Neural cell (in vitro differentiated cells): ENCODE measurements at regions not wholly inside any gene's neighbourhood (a gene's known extent, or its start where the extent isn't known, plus 50 kb on each side); places are given as distances from the start of the nearest gene placed in this dataset.

ENCODE experiments used
- H2AFZ ChIP-seq: fragments of 200-600, 300-800 bp; sonication (generic), shearing (Covaris generic); 2 replicates; pipeline ENCODE4 v1.6.0; 2014; ENCODE audit warnings: low read depth, mild to moderate bottlenecking, antibody characterized with exemption, low read length, moderate library complexity
- H3F3A ChIP-seq: fragments of 200-600 bp; shearing (Covaris generic); 2 replicates; pipeline ENCODE4 v1.6.1; 2016; ENCODE audit warnings: mild to moderate bottlenecking, moderate library complexity, mixed read lengths, antibody characterized with exemption, low read length; ENCODE audit not compliant: insufficient read depth, poor library complexity, severe bottlenecking
- H3K27ac ChIP-seq: fragments of 200-600, 300-800 bp; sonication (generic), shearing (Covaris generic); 2 replicates; pipeline ENCODE4 v1.5.1; 2014; ENCODE audit warnings: mild to moderate bottlenecking, low read length, moderate library complexity
- H3K27me3 ChIP-seq: fragments of 300-800, 200-600 bp; sonication (generic), shearing (Covaris generic); 2 replicates; pipeline ENCODE4 v1.6.0; 2014; ENCODE audit warnings: mild to moderate bottlenecking, low read depth, low read length, moderate library complexity; ENCODE audit not compliant: insufficient read depth
- H3K36me3 ChIP-seq: fragments of 300-800, 200-600 bp; sonication (generic), shearing (Covaris generic); 2 replicates; pipeline ENCODE4 v1.5.1; 2014; ENCODE audit warnings: mild to moderate bottlenecking, antibody characterized with exemption, low read length, moderate library complexity; ENCODE audit not compliant: insufficient read depth
- H3K4me2 ChIP-seq: fragments of 300-800, 200-600 bp; sonication (generic), shearing (Covaris generic); 2 replicates; pipeline ENCODE4 v1.6.0; 2014; ENCODE audit warnings: mild to moderate bottlenecking, low read length
- H3K4me3 ChIP-seq: fragments of 300-800, 200-600 bp; sonication (generic), shearing (Covaris generic); 2 replicates; pipeline ENCODE4 v1.5.1; 2014; ENCODE audit warnings: mild to moderate bottlenecking, low read length, moderate library complexity
- H3K79me2 ChIP-seq: fragments of 200-600 bp; shearing (Covaris generic); replicated peaks from 2 replicates; pipeline ENCODE4 v1.6.0; 2014; ENCODE audit warnings: mild to moderate bottlenecking, low read length, moderate library complexity; ENCODE audit not compliant: insufficient read depth
- H3K9ac ChIP-seq: fragments of 300-800, 200-600 bp; sonication (generic), shearing (Covaris generic); 2 replicates; pipeline ENCODE4 v1.6.1; 2016; ENCODE audit warnings: mild to moderate bottlenecking, low read length, mixed read lengths
- H3K9me2 ChIP-seq: fragments of 200-600 bp; shearing (Covaris generic); 2 replicates; pipeline ENCODE4 v1.6.1; 2016; ENCODE audit warnings: mild to moderate bottlenecking, low read length, mixed read lengths; ENCODE audit not compliant: insufficient read depth
- H3K9me3 ChIP-seq: fragments of 200-600, 300-800 bp; sonication (generic), shearing (Covaris generic); 2 replicates; pipeline ENCODE4 v1.6.1; 2016; ENCODE audit warnings: mild to moderate bottlenecking, mixed run types, low read length, moderate library complexity, mixed read lengths
- H4K20me1 ChIP-seq: fragments of 200-600 bp; shearing (Covaris generic); 2 replicates; pipeline ENCODE4 v1.6.1; 2016; ENCODE audit warnings: mild to moderate bottlenecking, mixed run types; ENCODE audit not compliant: insufficient read depth
- CTCF ChIP-seq: fragments of 450-650 bp; IDR thresholded peaks from 2 replicates; pipeline ENCODE4 v1.5.1; 2014; ENCODE audit warnings: antibody characterized with exemption, mild to moderate bottlenecking, moderate library complexity; ENCODE audit not compliant: poor library complexity, severe bottlenecking
- EP300 ChIP-seq: fragments of 450-650 bp; conservative IDR thresholded peaks from 2 replicates; pipeline ENCODE4 v1.6.1; 2014; ENCODE audit warnings: antibody characterized with exemption, mild to moderate bottlenecking, moderate library complexity; ENCODE audit not compliant: poor library complexity, severe bottlenecking
- EZH2 ChIP-seq: fragments of 200-600, 300-800 bp; shearing (Covaris generic), sonication (generic); IDR thresholded peaks from 2 replicates; pipeline ENCODE4 v1.6.1; 2014; ENCODE audit warnings: antibody characterized with exemption, low read length, borderline replicate concordance, mild to moderate bottlenecking; ENCODE audit not compliant: insufficient read depth, poor library complexity, severe bottlenecking
- MXI1 ChIP-seq: fragments of 450-650 bp; conservative IDR thresholded peaks from 2 replicates; pipeline ENCODE4 v1.6.1; 2014; ENCODE audit warnings: antibody characterized with exemption, mild to moderate bottlenecking; ENCODE audit not compliant: poor library complexity, severe bottlenecking
- POLR2AphosphoS5 ChIP-seq: IDR thresholded peaks from 2 replicates; pipeline ENCODE4 v1.6.1; 2012
- RAD21 ChIP-seq: fragments of 450-650 bp; conservative IDR thresholded peaks from 2 replicates; pipeline ENCODE4 v1.6.1; 2014; ENCODE audit warnings: antibody characterized with exemption, mild to moderate bottlenecking, moderate library complexity
- REST ChIP-seq: IDR thresholded peaks from 2 replicates; pipeline ENCODE4 v1.6.1; 2012; ENCODE audit warnings: borderline replicate concordance
- SMC3 ChIP-seq: fragments of 450-650 bp; conservative IDR thresholded peaks from 2 replicates; pipeline ENCODE4 v1.6.1; 2014; ENCODE audit warnings: antibody characterized with exemption, mild to moderate bottlenecking, moderate library complexity; ENCODE audit not compliant: poor library complexity
- TAF1 ChIP-seq: IDR thresholded peaks from 2 replicates; pipeline ENCODE4 v1.6.1; 2012; ENCODE audit warnings: low read depth

- no peak for TF ChIP-seq TAF1
- no peak for TF ChIP-seq EZH2
- TF ChIP-seq MXI1 = no peak
- TF ChIP-seq REST = no peak
- no peak for TF ChIP-seq CTCF
- no peak for TF ChIP-seq POLR2AphosphoS5
- H3K4me2 ChIP-seq = no peak overlapping the region
These were observed 227.6 kb upstream of the C9orf72 start for GRCh38 chr9:27800692-27801370.

GRCh38 chr9:27801545-27801944 lies 228.3 kb upstream of the C9orf72 start:
- Histone ChIP-seq H3K4me3 (no peak overlapping the region), H4K20me1 (no peaks in the 10 kb centered on the region), H3K27me3 (no peaks in the 10 kb centered on the region), H2AFZ (no peak overlapping the region), H3K9ac (no peak overlapping the region), H3F3A (no peaks in the 10 kb centered on the region), H3K27ac (no peak overlapping the region), H3K9me2 (no peaks in the 10 kb centered on the region), H3K79me2 (no peaks in the 10 kb centered on the region), H3K4me2 (no peak overlapping the region), H3K36me3 (no peaks in the 10 kb centered on the region), H3K9me3 (no peaks in the 10 kb centered on the region)
- TF ChIP-seq RAD21 (no peak), REST (no peak), SMC3 (no peak), TAF1 (no peak), EP300 (no peak), CTCF (no peak), POLR2AphosphoS5 (no peak), MXI1 (no peak), EZH2 (no peak)

More at GRCh38 chr9:27800692-27801370, 227.6 kb upstream of the C9orf72 start:
- no peaks in the 10 kb centered on the region for H4K20me1 ChIP-seq
- no peak overlapping the region for H2AFZ ChIP-seq
- H3K36me3 ChIP-seq = no peaks in the 10 kb centered on the region
- H3K9me3 ChIP-seq = no peaks in the 10 kb centered on the region
- no peaks in the 10 kb centered on the region for H3F3A ChIP-seq
- no peak overlapping the region for H3K9ac ChIP-seq
- H3K27ac ChIP-seq = no peak overlapping the region
- no peaks in the 10 kb centered on the region for H3K27me3 ChIP-seq
- H3K4me3 ChIP-seq = no peak overlapping the region
- no peaks in the 10 kb centered on the region for H3K9me2 ChIP-seq
- no peaks in the 10 kb centered on the region for H3K79me2 ChIP-seq
